ENCODE measurements at regions not wholly inside any gene's neighbourhood (a gene's known extent, or its start where the extent isn't known, plus 50 kb on each side); places are given as distances from the start of the nearest gene placed in this dataset.

- no peak for TF ChIP-seq CTCF (IDR thresholded peaks at IDR 0.05)
- no peak for TF ChIP-seq EP300 (IDR thresholded peaks at IDR 0.05)
- no peak for TF ChIP-seq POLR2A (IDR thresholded peaks at IDR 0.05)
Measured at GRCh38 chr3:187979564-187979963, 174.4 kb upstream of the LPP start.
